CD14-positive monocyte (primary cell): ENCODE measurements at regions not wholly inside any gene's neighbourhood (a gene's known extent, or its start where the extent isn't known, plus 50 kb on each side); places are given as distances from the start of the nearest gene placed in this dataset.

Experiments
- DNase-seq, 3 donors: peaks; one replicate each; pipeline ENCODE4 v3.0.0-alpha.2; 2011 to 2022
- H2AFZ ChIP-seq: 2 replicates; pipeline ENCODE4 v1.6.0; 2012; ENCODE audit warnings: mild to moderate bottlenecking, low read depth, low read length, inconsistent platforms; ENCODE audit not compliant: insufficient read depth, poor library complexity, severe bottlenecking
- H3K27ac ChIP-seq, 2 donors: 1 replicate in 1 of 2; 2 replicates in 1 of 2; pipeline ENCODE4 v1.5.1; 2012 to 2013; ENCODE audit warnings: low read length in 2 of 2, control low read depth in 1 of 2, inconsistent platforms in 1 of 2, low read depth in 1 of 2, mild to moderate bottlenecking in 1 of 2
- H3K27me3 ChIP-seq, 2 donors: one replicate each; pipeline versions ENCODE4 v1.6.0 to v1.6.1; 2011 to 2013; ENCODE audit warnings: low read length in 2 of 2; ENCODE audit not compliant: control insufficient read depth in 2 of 2, insufficient read depth in 2 of 2
- H3K36me3 ChIP-seq, 2 donors: replicated peaks in 1 of 2; 1 replicate in 1 of 2; 2 replicates in 1 of 2; pipeline versions ENCODE4 v1.5.1 to v1.6.1; 2012 to 2013; ENCODE audit warnings: low read length in 2 of 2, control low read depth in 1 of 2, inconsistent platforms in 1 of 2, mild to moderate bottlenecking in 1 of 2; ENCODE audit not compliant: insufficient read depth in 2 of 2, control insufficient read depth in 1 of 2
- H3K4me1 ChIP-seq, 2 donors: 1 replicate in 1 of 2; 2 replicates in 1 of 2; pipeline versions ENCODE4 v1.5.1 to v1.6.1; 2012 to 2013; ENCODE audit warnings: low read length in 2 of 2, control low read depth in 1 of 2, inconsistent platforms in 1 of 2, mild to moderate bottlenecking in 1 of 2, moderate library complexity in 1 of 2; ENCODE audit not compliant: insufficient read depth in 2 of 2, control insufficient read depth in 1 of 2
- H3K4me2 ChIP-seq: replicated peaks from 2 replicates; pipeline ENCODE3; 2012; ENCODE audit warnings: low read length, moderate library complexity, mild to moderate bottlenecking; ENCODE audit not compliant: poor library complexity, severe bottlenecking; ENCODE audit errors: extremely low read depth
- H3K4me3 ChIP-seq, 3 experiments: fragments of 200-600 bp in 1 of 3; sonication (generic) in 1 of 3; replicated peaks in 1 of 3; 1 replicate in 2 of 3; 2 replicates in 1 of 3; pipeline ENCODE4 v1.5.1; 2011 to 2013; ENCODE audit warnings: low read length in 3 of 3, mild to moderate bottlenecking in 3 of 3, control low read depth in 2 of 3, low read depth in 2 of 3, inconsistent platforms in 1 of 3, moderate library complexity in 1 of 3
- H3K79me2 ChIP-seq: 2 replicates; pipeline ENCODE4 v1.6.0; 2012; ENCODE audit warnings: mild to moderate bottlenecking, control low read depth, inconsistent platforms, low read length, moderate library complexity; ENCODE audit not compliant: insufficient read depth
- H3K9ac ChIP-seq: 2 replicates; pipeline ENCODE4 v1.6.0; 2017; ENCODE audit warnings: low read length, mild to moderate bottlenecking; ENCODE audit not compliant: insufficient read depth, poor library complexity, severe bottlenecking
- H3K9me3 ChIP-seq, 2 donors: replicated peaks in 1 of 2; 1 replicate in 1 of 2; 2 replicates in 1 of 2; pipeline versions ENCODE4 v1.5.1 to v1.6.1; 2012 to 2013; ENCODE audit warnings: low read length in 2 of 2, control low read depth in 1 of 2; ENCODE audit not compliant: control insufficient read depth in 1 of 2, insufficient read depth in 1 of 2
- H4K20me1 ChIP-seq: 2 replicates; pipeline ENCODE4 v1.6.0; 2012; ENCODE audit warnings: mild to moderate bottlenecking, low read length, control low read depth, moderate library complexity; ENCODE audit not compliant: insufficient read depth
- H3K27ac Mint-ChIP-seq, 7 donors: one replicate each; pipeline ENCODE4 v1.8.0; 2020; ENCODE audit warnings: mild to moderate bottlenecking in 7 of 7, mixed read lengths in 7 of 7, moderate library complexity in 6 of 7, inconsistent platforms in 2 of 7
- H3K27me3 Mint-ChIP-seq, 3 donors: one replicate each; pipeline ENCODE4 v1.8.0; 2021 to 2022; ENCODE audit warnings: low read depth in 3 of 3, mild to moderate bottlenecking in 3 of 3, mixed read lengths in 3 of 3, moderate library complexity in 3 of 3, inconsistent platforms in 1 of 3
- H3K36me3 Mint-ChIP-seq, 2 donors: one replicate each; pipeline ENCODE4 v1.8.0; 2020; ENCODE audit warnings: mixed read lengths in 2 of 2, inconsistent platforms in 1 of 2, mild to moderate bottlenecking in 1 of 2
- H3K4me1 Mint-ChIP-seq: one replicate; pipeline ENCODE4 v1.8.0; 2020; ENCODE audit warnings: mild to moderate bottlenecking, mixed read lengths
- H3K4me3 Mint-ChIP-seq, 2 donors: one replicate each; pipeline ENCODE4 v1.8.0; 2020; ENCODE audit warnings: mild to moderate bottlenecking in 2 of 2, mixed read lengths in 2 of 2, moderate library complexity in 1 of 2
- H3K9me3 Mint-ChIP-seq, 7 donors: one replicate each; pipeline ENCODE4 v1.8.0; 2020 to 2022; ENCODE audit warnings: mixed read lengths in 7 of 7, mild to moderate bottlenecking in 6 of 7, moderate library complexity in 6 of 7, inconsistent platforms in 2 of 7
- WGBS: methylation state at CpG from one replicate; pipeline ENCODE4 v1.1.5; 2013; ENCODE audit warnings: missing lambda C conversion rate; ENCODE audit not compliant: insufficient coverage; 5-methylcytosine and 5-hydroxymethylcytosine counted together
- intact Hi-C, 2 donors: fragments of 100-400 bp; cut with micrococcal nuclease; formaldehyde crosslinking; loops; one replicate each; pipeline versions ENCODE4 v1.15.0 to v1.15.1; 2023
- TF ChIP-seq, protein P1 (sequence below): fragments of 200-600 bp; IDR thresholded peaks from one replicate; pipeline ENCODE4 v1.8.0; 2022; ENCODE audit warnings: antibody characterized with exemption, mild to moderate bottlenecking

DNA sequence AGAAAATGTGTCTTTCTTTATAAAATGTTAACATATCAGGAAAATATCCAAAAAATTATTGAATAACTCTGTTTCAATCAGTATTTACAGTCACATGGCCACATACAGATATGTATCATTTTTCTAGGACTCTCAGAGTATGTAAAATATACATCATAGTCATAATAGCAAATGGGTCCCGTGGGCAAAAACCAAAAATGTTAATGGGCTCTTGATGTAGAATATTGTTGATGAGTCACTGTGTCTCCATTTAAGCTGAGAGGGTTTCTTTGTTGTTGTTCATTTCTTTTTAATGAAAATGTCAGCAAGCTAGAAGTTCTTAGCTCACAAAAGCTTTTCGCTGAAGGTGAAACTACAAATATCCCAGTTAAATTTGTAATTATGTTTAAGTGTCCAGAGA is 1713.1 kb upstream of the PCDH20 start:
- Histone ChIP-seq H3K27ac (no peak overlapping the region), H3K4me3 (no peak overlapping the region), H3K9me3 (no peaks in the 10 kb centered on the region), H3K27me3 (no peaks in the 10 kb centered on the region), H3K79me2 (no peaks in the 10 kb centered on the region), H3K4me1 (no peaks in the 10 kb centered on the region), H2AFZ (no peak overlapping the region), H4K20me1 (no peaks in the 10 kb centered on the region), H3K36me3 (no peaks in the 10 kb centered on the region), H3K9ac (no peak overlapping the region), H3K4me2 (no peak overlapping the region)
- TF ChIP-seq, protein P1, sequence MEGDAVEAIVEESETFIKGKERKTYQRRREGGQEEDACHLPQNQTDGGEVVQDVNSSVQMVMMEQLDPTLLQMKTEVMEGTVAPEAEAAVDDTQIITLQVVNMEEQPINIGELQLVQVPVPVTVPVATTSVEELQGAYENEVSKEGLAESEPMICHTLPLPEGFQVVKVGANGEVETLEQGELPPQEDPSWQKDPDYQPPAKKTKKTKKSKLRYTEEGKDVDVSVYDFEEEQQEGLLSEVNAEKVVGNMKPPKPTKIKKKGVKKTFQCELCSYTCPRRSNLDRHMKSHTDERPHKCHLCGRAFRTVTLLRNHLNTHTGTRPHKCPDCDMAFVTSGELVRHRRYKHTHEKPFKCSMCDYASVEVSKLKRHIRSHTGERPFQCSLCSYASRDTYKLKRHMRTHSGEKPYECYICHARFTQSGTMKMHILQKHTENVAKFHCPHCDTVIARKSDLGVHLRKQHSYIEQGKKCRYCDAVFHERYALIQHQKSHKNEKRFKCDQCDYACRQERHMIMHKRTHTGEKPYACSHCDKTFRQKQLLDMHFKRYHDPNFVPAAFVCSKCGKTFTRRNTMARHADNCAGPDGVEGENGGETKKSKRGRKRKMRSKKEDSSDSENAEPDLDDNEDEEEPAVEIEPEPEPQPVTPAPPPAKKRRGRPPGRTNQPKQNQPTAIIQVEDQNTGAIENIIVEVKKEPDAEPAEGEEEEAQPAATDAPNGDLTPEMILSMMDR: no peak
- Mint-ChIP-seq H3K27ac (no peak overlapping the region), H3K4me3 (no peak overlapping the region), H3K9me3 (peaks cover 0 to 2% (median 0%) of the 10 kb centered on the region in 7 donors), H3K27me3 (no peaks in the 10 kb centered on the region), H3K36me3 (no peaks in the 10 kb centered on the region), H3K4me1 (no peaks in the 10 kb centered on the region)
- DNase-seq: no peak
- intact Hi-C loops: no loop called here
- WGBS: no CpG with 5 or more reads among the region's 2 CpGs

DNA sequence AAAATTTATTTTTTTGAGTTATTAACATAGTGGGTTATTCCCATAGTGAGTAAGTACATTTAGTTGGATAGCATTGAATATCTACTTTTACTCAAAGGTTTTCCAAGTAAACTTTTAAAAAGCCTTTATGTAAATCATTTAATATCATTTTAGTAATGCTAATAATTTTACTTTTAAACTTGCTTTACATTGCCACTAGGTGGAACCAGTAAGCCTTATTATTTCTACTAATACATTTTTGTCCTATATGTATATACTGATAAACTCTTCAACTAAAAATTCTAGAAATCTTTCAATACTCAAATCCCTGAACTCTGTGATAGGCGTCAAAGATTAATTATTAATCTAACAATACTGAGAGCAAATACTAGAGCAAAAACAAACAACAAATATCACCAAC is 1709.2 kb upstream of the PCDH20 start:
- WGBS: no CpG with 5 or more reads among the region's 1 CpG
- no peak overlapping the region for H3K4me2 ChIP-seq

More for the DNA sequence above, 1709.2 kb upstream of the PCDH20 start:
- no peaks in the 10 kb centered on the region for H3K27me3 Mint-ChIP-seq
- no peaks in the 10 kb centered on the region for H3K79me2 ChIP-seq
- intact Hi-C loops: no loop called here
- H3K9me3 Mint-ChIP-seq: no peaks in the 10 kb centered on the region
- H3K27ac Mint-ChIP-seq: no peak overlapping the region
- no peaks in the 10 kb centered on the region for H3K36me3 ChIP-seq
- TF ChIP-seq, protein P1: no peak
- no peak overlapping the region for H3K9ac ChIP-seq
- H3K27me3 ChIP-seq: no peaks in the 10 kb centered on the region
- no peak overlapping the region for H3K27ac ChIP-seq
- no peaks in the 10 kb centered on the region for H3K4me1 ChIP-seq
- H3K4me3 Mint-ChIP-seq: no peak overlapping the region
- H3K9me3 ChIP-seq: no peaks in the 10 kb centered on the region
- H2AFZ ChIP-seq: no peak overlapping the region
- no peaks in the 10 kb centered on the region for H3K4me1 Mint-ChIP-seq
- no peak overlapping the region for H3K4me3 ChIP-seq
- no peaks in the 10 kb centered on the region for H3K36me3 Mint-ChIP-seq
- H4K20me1 ChIP-seq: no peaks in the 10 kb centered on the region
- no peak for DNase-seq
